HG03439 (cell line): ENCODE measurements at regions not wholly inside any gene's neighbourhood (a gene's known extent, or its start where the extent isn't known, plus 50 kb on each side); places are given as distances from the start of the nearest gene placed in this dataset.
"Not testable (repeated sequence)": the region's sequence is repeated elsewhere in the genome, so short reads cannot be mapped to it uniquely, and the experiment has no call there.

Source experiments
- ATAC-seq: cut with Tn5 transposase; IDR thresholded peaks from one replicate; pipeline ENCODE4 v1.9.1; 2021; ENCODE audit warnings: mild to moderate bottlenecking, moderate library complexity; ENCODE audit not compliant: unreplicated experiment

GRCh38 chr4:27624749-27625148 is 764.1 kb downstream of the STIM2 start:
- ATAC-seq: no peak

- ATAC-seq: no peak
These were observed 768.0 kb downstream of the STIM2 start for GRCh38 chr4:27628609-27629008.

DNA sequence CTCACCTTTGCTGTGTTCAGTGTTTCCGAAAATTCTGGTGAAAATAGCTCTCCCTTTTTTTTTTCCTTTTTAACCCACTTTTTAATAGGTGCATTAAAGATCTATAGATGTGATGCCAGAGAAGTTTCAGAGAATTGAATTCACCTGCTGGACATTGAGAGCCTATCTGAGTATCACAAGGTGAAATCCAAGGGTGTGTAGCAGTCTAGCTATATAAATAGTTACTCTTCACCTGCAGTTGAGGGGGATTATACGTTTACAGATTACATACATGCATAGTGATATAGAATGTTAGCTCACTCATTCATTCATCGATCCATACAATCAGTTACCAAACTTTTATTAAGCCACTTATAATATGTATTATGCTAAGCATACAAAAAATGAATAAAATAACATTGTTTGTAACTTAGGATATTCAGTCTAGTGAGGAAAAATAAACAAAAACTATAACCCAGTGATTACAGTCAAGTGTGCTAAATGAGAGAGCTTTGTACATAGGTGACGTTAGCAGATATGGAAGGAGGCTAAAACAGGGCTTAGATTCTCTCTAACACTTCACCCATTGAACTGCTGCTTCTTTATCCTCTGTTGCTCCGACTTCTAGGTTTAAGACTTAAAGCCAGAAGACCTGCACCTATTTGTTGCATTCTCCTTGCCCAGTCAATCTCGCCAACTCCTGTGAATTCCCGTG is 769.0 kb downstream of the STIM2 start:
- no peak for ATAC-seq

DNA sequence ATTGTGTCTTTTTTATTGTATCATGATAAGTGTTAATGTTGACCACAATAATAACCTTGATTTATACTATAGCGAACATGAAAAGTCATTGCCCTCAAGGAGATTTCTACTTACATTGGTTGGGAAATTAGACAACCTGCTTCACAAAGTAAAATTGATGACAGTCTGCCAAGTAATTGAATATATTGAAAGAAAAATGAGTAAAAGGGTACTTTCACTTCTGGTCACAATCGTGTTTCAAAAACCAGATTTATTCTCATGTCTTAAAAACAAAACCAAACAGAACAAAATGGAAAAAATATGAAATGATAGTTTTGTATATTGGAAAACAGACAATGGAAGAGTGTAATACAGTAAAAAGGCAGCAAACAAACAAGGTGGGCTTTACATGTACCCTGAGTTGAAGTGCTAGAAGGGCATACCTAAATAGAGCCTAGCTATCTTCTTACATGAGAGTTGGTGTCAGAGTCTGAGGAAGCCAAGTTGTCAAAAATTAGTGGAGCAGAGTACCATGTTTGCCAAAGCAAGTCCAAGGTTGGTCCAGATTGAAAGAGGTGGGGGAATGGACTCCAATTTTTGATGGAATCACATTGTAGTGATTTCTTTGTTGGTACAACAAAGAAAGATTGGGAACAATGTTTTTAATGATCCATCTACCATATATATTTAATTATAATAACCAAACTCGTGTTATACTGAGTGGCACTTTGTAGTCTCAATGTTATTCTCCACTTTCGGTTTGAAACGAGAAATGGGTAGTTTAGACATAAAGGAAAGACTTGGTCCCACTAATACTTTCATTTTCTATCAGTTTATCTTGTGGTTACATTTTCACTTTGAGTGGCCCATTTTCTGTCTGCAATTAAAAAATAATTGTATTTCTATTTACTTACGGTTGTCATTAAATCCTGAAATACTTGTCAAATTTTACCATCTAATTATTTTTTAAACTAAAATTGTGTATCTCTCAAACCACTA is 775.6 kb downstream of the STIM2 start:
- ATAC-seq: no peak

DNA sequence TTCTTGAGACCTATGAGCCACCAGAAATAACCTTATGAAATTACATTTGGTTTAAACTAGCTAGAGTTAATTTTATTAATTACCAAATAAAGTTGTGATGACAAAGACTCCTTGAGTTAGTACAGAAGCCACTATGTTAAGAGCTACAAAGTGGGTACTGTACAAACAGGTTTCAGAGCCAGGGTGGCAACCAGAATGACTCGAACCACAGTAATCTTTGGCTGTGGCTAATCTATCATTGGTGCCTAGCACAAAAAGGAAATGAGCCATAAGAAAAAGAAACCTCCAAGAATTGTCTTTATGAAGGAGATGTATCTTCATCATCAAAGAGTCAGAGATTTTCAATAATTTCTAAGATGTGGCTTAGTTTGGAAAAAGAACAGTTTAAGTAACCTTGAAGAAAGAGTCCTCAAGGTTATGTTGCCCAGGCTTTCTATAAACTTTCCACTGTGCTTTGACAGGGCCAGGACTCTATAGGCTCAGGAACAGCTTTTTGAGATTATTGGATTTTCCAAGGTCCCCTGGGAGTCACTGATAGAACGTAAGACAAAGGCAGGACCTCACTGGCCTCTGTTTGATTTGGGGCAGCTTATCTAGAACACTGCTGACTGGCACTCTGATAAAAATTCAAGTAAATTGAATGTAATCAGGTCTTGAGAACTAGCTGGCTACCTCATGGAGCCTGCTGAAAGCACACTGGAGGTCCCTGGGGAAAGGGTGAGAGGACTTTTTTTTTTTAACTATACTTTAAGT is 777.7 kb downstream of the STIM2 start:
- ATAC-seq: no peak

GRCh38 chr4:27643101-27643500 is 782.5 kb downstream of the STIM2 start:
- no peak for ATAC-seq

DNA sequence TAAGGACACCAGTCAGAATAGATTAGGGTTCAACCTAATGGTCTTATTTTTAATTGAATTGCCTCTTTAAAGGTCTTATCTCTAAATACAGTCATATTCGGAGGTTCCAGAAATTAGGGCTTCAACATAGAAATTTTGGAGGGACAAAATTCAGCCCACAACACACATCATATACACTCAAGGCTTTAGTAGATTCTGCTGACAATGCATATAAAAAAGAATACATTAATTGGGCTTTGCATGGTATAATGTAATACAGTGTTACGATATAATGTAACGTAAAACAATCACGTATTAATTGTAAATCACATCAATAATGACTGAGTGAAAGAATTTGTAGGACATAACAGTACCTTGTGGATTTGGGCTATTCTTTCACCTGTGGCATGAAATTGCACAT is 787.8 kb downstream of the STIM2 start:
- no peak for ATAC-seq

DNA sequence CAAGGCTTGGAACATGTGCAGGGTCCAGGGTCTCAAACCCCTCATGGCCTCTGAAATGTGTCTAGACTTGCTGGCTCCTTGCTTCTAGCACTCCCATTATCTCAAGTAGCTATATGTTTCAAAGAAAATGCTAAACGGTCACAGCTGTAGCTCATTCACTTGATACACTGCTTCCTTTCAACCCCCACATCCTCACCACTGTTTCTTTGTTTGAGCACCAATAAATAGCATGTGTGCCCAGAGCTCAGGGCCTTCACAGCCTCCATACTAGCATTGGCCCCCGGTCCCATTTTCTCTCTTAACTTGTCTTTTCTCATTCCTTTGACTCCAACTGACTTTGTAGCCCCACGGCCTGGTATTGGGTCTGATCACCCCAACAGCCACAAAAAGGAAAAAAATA is 801.8 kb downstream of the STIM2 start:
- ATAC-seq: no peak

GRCh38 chr4:27666943-27667342 is 806.3 kb downstream of the STIM2 start:
- ATAC-seq: no peak

DNA sequence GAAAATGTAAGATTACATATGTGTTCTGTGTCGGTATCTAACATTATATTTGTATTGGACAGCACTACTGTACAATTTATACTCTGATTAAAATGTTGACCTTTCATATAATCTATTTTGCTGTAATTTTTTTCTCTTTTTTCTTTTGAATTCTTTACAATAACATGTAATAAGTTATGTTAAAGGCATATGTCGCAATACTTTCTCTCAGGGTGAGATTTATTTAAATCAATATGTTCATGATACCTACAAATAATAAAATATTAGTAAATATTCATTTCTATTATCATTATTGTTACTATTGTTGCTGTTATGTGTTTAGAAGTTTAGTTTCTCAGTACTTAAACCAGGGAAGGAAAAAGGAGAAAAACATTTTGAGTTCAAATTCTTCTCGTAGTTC is 807.4 kb downstream of the STIM2 start:
- no peak for ATAC-seq

DNA sequence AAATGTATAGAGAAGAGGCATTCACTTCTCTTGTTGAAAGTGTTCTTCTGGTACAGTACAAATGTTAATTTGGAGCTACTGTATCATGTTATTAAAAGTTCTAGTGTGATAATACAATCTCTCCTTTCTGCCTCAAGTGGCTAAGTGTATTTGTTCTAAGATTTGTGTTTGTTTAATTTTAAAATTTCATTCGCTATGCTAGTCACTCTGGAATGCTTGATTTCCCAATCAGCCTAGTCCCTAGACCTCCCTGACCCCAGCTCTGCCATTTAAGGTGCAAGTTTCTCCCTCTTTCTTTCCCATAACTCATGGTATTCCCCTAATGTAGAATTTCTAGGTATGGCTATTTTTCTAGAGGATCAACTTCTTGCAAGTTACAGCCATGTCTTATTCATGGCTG is 817.4 kb downstream of the STIM2 start:
- no peak for ATAC-seq

DNA sequence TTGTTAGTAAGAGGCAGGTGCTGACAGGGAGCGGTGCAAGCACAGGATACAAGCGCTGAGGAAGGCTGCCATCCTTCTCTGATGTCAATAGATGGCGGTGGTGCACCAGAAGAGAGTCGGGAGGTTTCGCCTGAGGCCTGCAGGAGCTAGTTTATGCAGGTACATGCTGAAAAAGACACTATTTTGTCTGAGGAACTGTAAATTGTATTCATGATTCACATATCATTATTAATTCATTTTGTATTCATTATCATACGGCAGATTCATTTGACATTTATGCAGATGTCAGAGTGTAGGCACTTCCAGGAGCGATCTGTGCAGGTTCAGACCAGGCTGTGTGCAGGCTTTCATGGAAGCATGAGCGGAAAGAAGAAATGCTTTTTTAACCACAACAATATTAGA is 824.0 kb downstream of the STIM2 start:
- peak; percentile 93 for ATAC-seq

GRCh38 chr4:27685091-27685490 is 824.5 kb downstream of the STIM2 start:
- ATAC-seq: no peak

DNA sequence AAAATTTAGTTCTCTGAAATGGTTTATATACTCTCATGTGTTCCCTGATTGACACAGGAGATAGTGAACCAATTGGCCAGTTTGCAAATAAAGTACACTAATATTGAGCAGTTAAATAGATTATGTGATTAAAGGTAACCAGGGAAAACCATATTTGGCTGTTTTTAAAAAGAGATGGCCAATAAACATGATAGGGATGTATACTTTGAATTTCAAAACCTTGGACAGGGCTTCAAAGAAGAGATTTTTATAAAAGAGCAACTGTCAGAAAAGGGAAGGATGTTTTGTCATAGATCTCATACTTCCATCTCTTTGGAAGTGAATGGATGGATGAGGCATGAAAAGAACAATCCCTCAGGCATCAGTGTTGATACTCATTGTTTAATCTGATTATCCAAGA is 825.3 kb downstream of the STIM2 start:
- ATAC-seq: no peak

GRCh38 chr4:27692158-27692557 is 831.5 kb downstream of the STIM2 start:
- peak; percentile 95 for ATAC-seq

DNA sequence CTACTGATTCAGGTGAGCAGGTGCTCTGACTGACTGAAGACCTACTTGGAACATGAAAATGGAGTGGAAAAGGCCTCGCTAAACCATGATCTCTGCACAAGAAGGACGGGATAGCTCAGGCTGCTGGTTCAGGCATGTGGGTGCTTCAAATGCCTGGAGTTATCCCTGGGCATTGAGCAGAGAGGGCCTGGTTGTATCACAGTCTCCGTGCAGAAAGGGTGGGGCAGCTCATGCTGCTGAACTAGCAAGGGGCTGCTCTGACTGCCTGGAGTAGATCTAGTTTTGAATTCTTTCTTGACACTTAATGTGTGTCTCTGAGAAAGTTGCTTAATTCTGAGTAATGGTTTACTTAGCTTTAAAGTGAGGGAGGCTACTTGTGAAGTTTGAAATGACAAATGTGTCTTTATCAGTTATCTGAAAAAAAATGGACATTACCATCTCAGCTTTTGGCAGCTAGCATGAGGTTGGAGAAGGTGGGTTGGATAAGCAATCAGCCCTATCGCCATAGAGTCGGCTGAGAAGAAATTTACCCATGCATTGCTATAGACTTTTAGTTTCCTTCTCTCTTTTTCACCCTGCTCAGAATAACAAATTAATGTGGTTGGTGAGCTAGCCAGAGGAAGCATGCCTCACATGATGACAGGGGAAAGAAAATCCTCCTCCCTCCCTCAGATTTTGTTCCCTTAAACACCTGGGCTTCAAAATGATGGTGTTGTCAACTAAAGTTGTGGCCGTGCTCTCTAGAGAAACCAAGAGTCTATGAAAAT is 832.4 kb downstream of the STIM2 start:
- ATAC-seq: no peak

- not testable (repeated sequence) for ATAC-seq
These were observed 835.6 kb downstream of the STIM2 start for GRCh38 chr4:27696257-27696656.

DNA sequence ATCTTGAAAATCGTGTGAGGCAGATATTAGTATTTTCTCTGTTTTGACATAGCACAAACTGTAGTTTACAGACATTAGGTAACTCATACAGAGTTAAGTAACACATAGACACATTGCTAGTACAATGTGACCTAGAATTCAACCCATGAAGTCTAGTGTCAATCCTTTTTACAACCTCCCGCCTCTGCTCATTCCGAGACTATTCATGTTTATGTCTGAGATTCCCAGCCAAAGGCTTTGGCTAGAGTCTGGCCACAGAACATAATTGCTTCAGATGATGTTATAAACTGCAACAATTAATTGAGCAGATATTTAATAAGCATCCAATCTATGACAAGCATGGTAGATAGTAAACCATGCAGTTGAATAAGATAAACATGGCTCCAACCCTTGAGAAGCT is 841.0 kb downstream of the STIM2 start:
- ATAC-seq: no peak

DNA sequence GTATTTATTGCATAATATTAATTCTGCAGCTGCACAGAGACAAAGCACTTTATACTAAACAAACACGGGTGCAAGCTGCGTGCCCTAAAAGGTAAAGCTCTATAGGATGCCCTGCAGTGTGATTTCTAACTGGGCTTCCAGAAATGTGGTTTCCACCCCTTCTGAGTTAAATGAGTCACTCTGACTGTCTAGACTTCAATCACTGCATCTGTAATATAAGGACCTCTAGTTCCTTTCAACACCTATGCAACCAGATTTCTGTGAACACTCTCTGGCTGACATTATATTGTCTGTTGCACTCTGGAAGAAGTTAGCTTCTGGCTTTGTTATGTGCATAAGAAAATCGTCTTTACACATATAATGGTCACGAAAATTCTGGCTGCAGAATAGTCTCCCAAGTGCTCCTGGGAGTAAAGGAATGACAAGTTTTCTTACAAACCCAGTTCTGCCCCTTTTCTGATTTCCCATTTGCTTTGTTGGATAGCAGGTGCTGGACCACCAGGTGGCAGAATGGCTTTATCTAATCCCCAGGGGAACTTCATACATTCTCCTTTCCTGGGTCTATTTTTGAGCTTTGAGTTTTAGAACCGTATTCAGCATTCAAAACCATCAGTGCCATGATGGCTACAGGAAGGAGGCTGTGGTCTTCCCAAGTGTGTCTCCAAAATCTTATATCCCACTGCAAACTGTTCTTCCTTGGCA is 842.2 kb downstream of the STIM2 start:
- no peak for ATAC-seq

GRCh38 chr4:27703771-27704170 is 843.1 kb downstream of the STIM2 start:
- no peak for ATAC-seq
